Uterus (tissue), 3 donors: ENCODE measurements at regions not wholly inside any gene's neighbourhood (a gene's known extent, or its start where the extent isn't known, plus 50 kb on each side); places are given as distances from the start of the nearest gene placed in this dataset.
"Not testable (repeated sequence)": the region's sequence is repeated elsewhere in the genome, so short reads cannot be mapped to it uniquely, and the experiment has no call there.

Source experiments
- DNase-seq, 2 donors: peaks; one replicate each; pipeline ENCODE4 v3.0.0-alpha.2; 2019 to 2020
- H3K27ac ChIP-seq, 2 donors: fragments of 200-600 bp; sonication (generic); 1 replicate in 1 of 2; 2 replicates in 1 of 2; pipeline ENCODE4 v1.5.1; 2016 to 2018
- H3K27me3 ChIP-seq, 2 donors: fragments of 200-600 bp; sonication (generic); one replicate each; pipeline ENCODE4 v1.5.1; 2018 to 2019; ENCODE audit warnings: control low read depth in 1 of 2
- H3K36me3 ChIP-seq, 2 donors: fragments of 200-600 bp; sonication (generic); one replicate each; pipeline ENCODE4 v1.5.1; 2019; ENCODE audit warnings: control low read depth in 1 of 2
- H3K4me1 ChIP-seq, 2 donors: fragments of 200-600 bp; sonication (generic); one replicate each; pipeline ENCODE4 v1.5.1; 2018 to 2019; ENCODE audit warnings: control low read depth in 1 of 2
- H3K4me3 ChIP-seq, 2 donors: fragments of 200-600 bp; sonication (generic); 1 replicate in 1 of 2; 2 replicates in 1 of 2; pipeline ENCODE4 v1.5.1; 2018 to 2019; ENCODE audit warnings: mild to moderate bottlenecking in 1 of 2
- H3K9me3 ChIP-seq, 2 donors: fragments of 200-600 bp; sonication (generic); one replicate each; pipeline ENCODE4 v1.5.1; 2019; ENCODE audit warnings: control low read depth in 1 of 2
- CTCF ChIP-seq, 4 experiments: fragments of 200-600 bp in 2 of 4; fragments of 450-650 bp in 2 of 4; sonication (generic) in 2 of 4; IDR thresholded peaks; one replicate each; pipeline ENCODE4 v1.5.1; 2016 to 2019; ENCODE audit warnings: antibody characterized with exemption in 4 of 4, mild to moderate bottlenecking in 2 of 4, moderate library complexity in 1 of 4
- POLR2A ChIP-seq, 2 donors: fragments of 450-650 bp; IDR thresholded peaks; one replicate each; pipeline ENCODE4 v1.6.1; 2016; ENCODE audit warnings: antibody characterized with exemption in 2 of 2, mild to moderate bottlenecking in 1 of 2, moderate library complexity in 1 of 2
- intact Hi-C: fragments of 100-400 bp; cut with DNase I; formaldehyde crosslinking; loops from one replicate; pipeline ENCODE4 v1.15.1; 2023; ENCODE audit warnings: low total_unique reads
- donor health status: DM: yes; HTN: yes; CAD: no.

- TF ChIP-seq CTCF (IDR thresholded peaks at IDR 0.05) (no peak), POLR2A (IDR thresholded peaks at IDR 0.05) (no peak)
- no peaks in the 10 kb centered on the region for H3K9me3 ChIP-seq
- no peak for DNase-seq
- H3K4me3 ChIP-seq: no peak overlapping the region
- no peaks in the 10 kb centered on the region for H3K27me3 ChIP-seq
- no peaks in the 10 kb centered on the region for H3K36me3 ChIP-seq
- no peak overlapping the region for H3K27ac ChIP-seq
- intact Hi-C loops: no loop called here
- no peaks in the 10 kb centered on the region for H3K4me1 ChIP-seq
Observed at GRCh38 chr12:126936181-126936851, 1330.7 kb upstream of the TMEM132C start.

- intact Hi-C loops: no loop called here
- no peak for DNase-seq
- H3K27me3 ChIP-seq: no peaks in the 10 kb centered on the region
- H3K27ac ChIP-seq: no peak overlapping the region
- TF ChIP-seq POLR2A (IDR thresholded peaks at IDR 0.05): no peak
- TF ChIP-seq CTCF (IDR thresholded peaks at IDR 0.05): no peak
- no peaks in the 10 kb centered on the region for H3K4me1 ChIP-seq
- no peaks in the 10 kb centered on the region for H3K9me3 ChIP-seq
- no peaks in the 10 kb centered on the region for H3K36me3 ChIP-seq
- H3K4me3 ChIP-seq: no peak overlapping the region
Observed at GRCh38 chr12:126937431-126937830, 1329.5 kb upstream of the TMEM132C start.

GRCh38 chr12:126944684-126945083 is 1322.3 kb upstream of the TMEM132C start:
- H3K4me3 ChIP-seq: no peak overlapping the region
- no peaks in the 10 kb centered on the region for H3K9me3 ChIP-seq
- no peaks in the 10 kb centered on the region for H3K4me1 ChIP-seq
- DNase-seq: no peak
- H3K27me3 ChIP-seq: no peaks in the 10 kb centered on the region
- no peak overlapping the region for H3K27ac ChIP-seq
- TF ChIP-seq CTCF (IDR thresholded peaks at IDR 0.05) (no peak), POLR2A (IDR thresholded peaks at IDR 0.05) (no peak)
- no peaks in the 10 kb centered on the region for H3K36me3 ChIP-seq
- intact Hi-C loops: no loop called here

GRCh38 chr12:126946958-126947357 is 1320.0 kb upstream of the TMEM132C start:
- DNase-seq, intact Hi-C loops, H3K4me1 ChIP-seq, H3K9me3 ChIP-seq, H3K36me3 ChIP-seq, H3K27ac ChIP-seq, H3K4me3 ChIP-seq, H3K27me3 ChIP-seq: not testable (repeated sequence)

- Histone ChIP-seq H3K27ac (no peak overlapping the region), H3K27me3 (no peaks in the 10 kb centered on the region), H3K9me3 (no peaks in the 10 kb centered on the region), H3K4me3 (no peak overlapping the region), H3K4me1 (no peaks in the 10 kb centered on the region), H3K36me3 (no peaks in the 10 kb centered on the region)
- intact Hi-C loops: no loop called here
- TF ChIP-seq CTCF (IDR thresholded peaks at IDR 0.05): no peak
- no peak for TF ChIP-seq POLR2A (IDR thresholded peaks at IDR 0.05)
- DNase-seq: no peak
Observed at GRCh38 chr12:126949558-126949957, 1317.4 kb upstream of the TMEM132C start.

GRCh38 chr12:126950266-126950665 is 1316.7 kb upstream of the TMEM132C start:
- no peak for DNase-seq
- no peaks in the 10 kb centered on the region for H3K9me3 ChIP-seq
- TF ChIP-seq POLR2A (IDR thresholded peaks at IDR 0.05) (no peak), CTCF (IDR thresholded peaks at IDR 0.05) (no peak)
- intact Hi-C loops: no loop called here
- no peaks in the 10 kb centered on the region for H3K27me3 ChIP-seq
- no peaks in the 10 kb centered on the region for H3K36me3 ChIP-seq
- no peak overlapping the region for H3K4me3 ChIP-seq
- no peaks in the 10 kb centered on the region for H3K4me1 ChIP-seq
- no peak overlapping the region for H3K27ac ChIP-seq
